H1 (cell line): ENCODE measurements at regions not wholly inside any gene's neighbourhood (a gene's known extent, or its start where the extent isn't known, plus 50 kb on each side); places are given as distances from the start of the nearest gene placed in this dataset.

Experiments used
- NRF1 ChIP-seq: IDR thresholded peaks from 2 replicates; pipeline ENCODE4 v1.6.1; 2011; ENCODE audit warnings: mild to moderate bottlenecking, low read depth, low read length, improper control_type of control experiment
- POLR2A ChIP-seq, 2 experiments: IDR thresholded peaks; 1 replicate in 1 of 2; 2 replicates in 1 of 2; pipeline ENCODE4 v1.6.1; 2011; ENCODE audit warnings: low read depth in 2 of 2, low read length in 2 of 2, mild to moderate bottlenecking in 2 of 2; ENCODE audit errors: control extremely low read depth in 1 of 2
- POLR2AphosphoS5 ChIP-seq: IDR thresholded peaks from 2 replicates; pipeline ENCODE4 v1.6.1; 2011; ENCODE audit warnings: low read depth, low read length
- RAD21 ChIP-seq, 2 experiments: IDR thresholded peaks in 1 of 2; conservative IDR thresholded peaks in 1 of 2; 2 replicates each; pipeline ENCODE4 v1.6.1; 2011; ENCODE audit warnings: low read depth in 2 of 2, low read length in 2 of 2, improper control_type of control experiment in 1 of 2, inconsistent platforms in 1 of 2, mild to moderate bottlenecking in 1 of 2, moderate library complexity in 1 of 2
- SP1 ChIP-seq: IDR thresholded peaks from 2 replicates; pipeline ENCODE4 v1.6.1; 2011; ENCODE audit warnings: low read depth, low read length
- TAF1 ChIP-seq: IDR thresholded peaks from 2 replicates; pipeline ENCODE4 v1.6.1; 2011; ENCODE audit warnings: mild to moderate bottlenecking, low read depth, low read length
- TF ChIP-seq, protein P1 (sequence below), 3 experiments: IDR thresholded peaks; 1 replicate in 2 of 3; 2 replicates in 1 of 3; pipeline versions ENCODE4 v1.5.1 to v1.6.1; 2011; ENCODE audit warnings: low read length in 3 of 3, mild to moderate bottlenecking in 3 of 3, inconsistent platforms in 2 of 3, low read depth in 1 of 3, moderate library complexity in 1 of 3; ENCODE audit not compliant: insufficient read depth in 1 of 3; ENCODE audit errors: control extremely low read depth in 1 of 3

DNA sequence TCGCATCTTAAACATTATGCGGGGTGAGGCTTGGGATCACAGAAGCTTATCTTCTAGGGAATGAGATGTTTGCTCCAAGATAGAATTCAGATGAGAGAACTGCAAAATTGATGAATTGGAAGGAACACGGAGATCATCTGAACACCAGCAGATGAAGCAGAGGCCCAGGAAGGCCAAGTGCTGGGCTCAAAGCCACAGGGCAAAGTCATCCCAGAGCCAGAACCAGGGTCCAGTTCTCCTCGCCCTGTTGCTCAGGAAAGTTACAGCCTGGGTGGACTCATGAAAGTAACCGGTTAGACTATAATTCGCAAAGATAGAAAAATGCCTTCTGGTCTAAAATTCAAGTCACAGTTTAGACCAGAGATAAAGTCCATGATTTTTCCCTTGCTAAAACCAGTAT, 456.1 kb upstream of the ID2 start:
- TF ChIP-seq POLR2AphosphoS5 (no peak), POLR2A (IDR thresholded peaks at IDR 0.05; ENCODE audit: control extremely low read depth in 1 of 2, low read depth in 2 of 2, low read length in 2 of 2) (no peak), NRF1 (no peak), SP1 (no peak), TAF1 (no peak), RAD21 (IDR thresholded peaks at IDR 0.05 in 1 of 2, conservative IDR thresholded peaks at IDR 0.05 in 1 of 2; ENCODE audit: low read depth in 2 of 2, low read length in 2 of 2) (no peak)
- TF ChIP-seq, protein P1, sequence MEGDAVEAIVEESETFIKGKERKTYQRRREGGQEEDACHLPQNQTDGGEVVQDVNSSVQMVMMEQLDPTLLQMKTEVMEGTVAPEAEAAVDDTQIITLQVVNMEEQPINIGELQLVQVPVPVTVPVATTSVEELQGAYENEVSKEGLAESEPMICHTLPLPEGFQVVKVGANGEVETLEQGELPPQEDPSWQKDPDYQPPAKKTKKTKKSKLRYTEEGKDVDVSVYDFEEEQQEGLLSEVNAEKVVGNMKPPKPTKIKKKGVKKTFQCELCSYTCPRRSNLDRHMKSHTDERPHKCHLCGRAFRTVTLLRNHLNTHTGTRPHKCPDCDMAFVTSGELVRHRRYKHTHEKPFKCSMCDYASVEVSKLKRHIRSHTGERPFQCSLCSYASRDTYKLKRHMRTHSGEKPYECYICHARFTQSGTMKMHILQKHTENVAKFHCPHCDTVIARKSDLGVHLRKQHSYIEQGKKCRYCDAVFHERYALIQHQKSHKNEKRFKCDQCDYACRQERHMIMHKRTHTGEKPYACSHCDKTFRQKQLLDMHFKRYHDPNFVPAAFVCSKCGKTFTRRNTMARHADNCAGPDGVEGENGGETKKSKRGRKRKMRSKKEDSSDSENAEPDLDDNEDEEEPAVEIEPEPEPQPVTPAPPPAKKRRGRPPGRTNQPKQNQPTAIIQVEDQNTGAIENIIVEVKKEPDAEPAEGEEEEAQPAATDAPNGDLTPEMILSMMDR (IDR thresholded peaks at IDR 0.05; ENCODE audit: control extremely low read depth in 1 of 3, insufficient read depth in 1 of 3, low read depth in 1 of 3, low read length in 3 of 3): no peak
